ENCODE measurements at regions not wholly inside any gene's neighbourhood (a gene's known extent, or its start where the extent isn't known, plus 50 kb on each side); places are given as distances from the start of the nearest gene placed in this dataset.
"Not testable (repeated sequence)": the region's sequence is repeated elsewhere in the genome, so short reads cannot be mapped to it uniquely, and the experiment has no call there.

DNA sequence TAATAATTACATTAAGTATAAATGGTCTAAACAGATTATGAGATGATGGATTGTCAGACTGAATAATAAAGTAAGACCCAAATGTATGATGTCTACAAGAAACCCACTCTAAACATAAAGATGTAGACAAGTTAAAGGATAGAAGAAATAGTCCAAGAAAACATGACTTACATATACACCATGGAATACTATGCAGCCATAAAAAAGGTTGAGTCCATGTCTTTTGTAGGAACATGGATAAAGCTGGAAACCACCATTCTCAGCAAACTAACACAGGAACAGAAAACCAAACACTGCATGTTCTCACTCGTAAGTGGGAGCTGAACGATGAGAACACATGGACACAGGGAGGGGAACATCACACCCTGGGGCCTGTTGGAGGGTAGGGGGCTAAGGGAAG lies 202.2 kb downstream of the ACTR3B start:
- TF ChIP-seq, protein P1, sequence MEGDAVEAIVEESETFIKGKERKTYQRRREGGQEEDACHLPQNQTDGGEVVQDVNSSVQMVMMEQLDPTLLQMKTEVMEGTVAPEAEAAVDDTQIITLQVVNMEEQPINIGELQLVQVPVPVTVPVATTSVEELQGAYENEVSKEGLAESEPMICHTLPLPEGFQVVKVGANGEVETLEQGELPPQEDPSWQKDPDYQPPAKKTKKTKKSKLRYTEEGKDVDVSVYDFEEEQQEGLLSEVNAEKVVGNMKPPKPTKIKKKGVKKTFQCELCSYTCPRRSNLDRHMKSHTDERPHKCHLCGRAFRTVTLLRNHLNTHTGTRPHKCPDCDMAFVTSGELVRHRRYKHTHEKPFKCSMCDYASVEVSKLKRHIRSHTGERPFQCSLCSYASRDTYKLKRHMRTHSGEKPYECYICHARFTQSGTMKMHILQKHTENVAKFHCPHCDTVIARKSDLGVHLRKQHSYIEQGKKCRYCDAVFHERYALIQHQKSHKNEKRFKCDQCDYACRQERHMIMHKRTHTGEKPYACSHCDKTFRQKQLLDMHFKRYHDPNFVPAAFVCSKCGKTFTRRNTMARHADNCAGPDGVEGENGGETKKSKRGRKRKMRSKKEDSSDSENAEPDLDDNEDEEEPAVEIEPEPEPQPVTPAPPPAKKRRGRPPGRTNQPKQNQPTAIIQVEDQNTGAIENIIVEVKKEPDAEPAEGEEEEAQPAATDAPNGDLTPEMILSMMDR (IDR thresholded peaks at IDR 0.05), result not testable (repeated sequence)
- TF ChIP-seq POLR2AphosphoS5 (IDR thresholded peaks at IDR 0.05), result not testable (repeated sequence)
